HuH-7 (cell line): ENCODE measurements at regions not wholly inside any gene's neighbourhood (a gene's known extent, or its start where the extent isn't known, plus 50 kb on each side); places are given as distances from the start of the nearest gene placed in this dataset.
"Not testable (repeated sequence)": the region's sequence is repeated elsewhere in the genome, so short reads cannot be mapped to it uniquely, and the experiment has no call there.

Experiments used
- DNase-seq: peaks from one replicate; pipeline ENCODE4 v3.0.0; 2011; ENCODE audit warnings: low spot score

GRCh38 chr7:131935180-131935579, 378.8 kb upstream of the PODXL start:
- DNase-seq: no peak

DNA sequence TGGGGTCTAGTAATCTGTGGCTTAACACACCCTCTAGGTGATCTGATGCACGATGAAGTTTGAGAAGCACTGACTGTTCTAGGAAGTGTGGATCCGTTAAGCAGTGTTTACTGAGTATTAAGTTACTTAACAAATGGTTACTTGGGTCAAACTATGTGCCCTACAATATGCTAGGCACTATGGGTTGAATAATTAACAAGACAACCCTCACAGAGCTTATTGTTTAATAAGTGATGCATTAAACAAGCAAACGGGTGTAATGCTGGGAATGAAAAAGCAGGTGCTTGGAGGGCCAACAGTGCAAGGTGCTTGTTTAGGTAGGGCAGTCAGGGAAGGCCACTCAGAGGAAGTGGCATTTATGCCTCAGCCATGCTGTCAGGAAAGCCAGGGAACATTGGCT, 378.0 kb upstream of the PODXL start:
- DNase-seq: no peak

DNA sequence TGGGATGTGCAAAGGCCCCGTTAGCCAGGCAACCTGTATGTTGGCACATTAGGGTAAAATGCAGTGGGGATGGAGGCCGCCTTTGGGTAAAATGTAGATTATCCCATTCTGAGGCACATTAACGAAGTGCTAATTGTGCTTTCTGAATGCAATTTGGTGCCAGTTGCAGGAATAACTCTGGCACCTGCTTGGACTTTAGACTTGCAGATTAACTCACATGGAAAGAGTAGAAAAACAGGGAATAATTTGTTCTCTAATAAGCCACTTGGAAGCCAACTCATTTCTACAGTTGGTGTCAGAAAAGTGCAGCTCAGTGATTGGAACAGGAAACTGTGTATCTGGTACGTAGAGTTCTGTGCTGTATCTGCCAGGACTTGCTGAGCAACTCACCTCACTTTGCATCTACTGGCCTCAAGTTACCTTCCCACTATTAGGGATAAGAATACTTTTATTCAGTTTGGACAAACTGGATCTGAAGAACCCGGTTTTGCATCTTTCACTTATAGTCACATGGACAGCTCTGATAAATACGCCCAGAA, 377.4 kb upstream of the PODXL start:
- DNase-seq: no peak

DNA sequence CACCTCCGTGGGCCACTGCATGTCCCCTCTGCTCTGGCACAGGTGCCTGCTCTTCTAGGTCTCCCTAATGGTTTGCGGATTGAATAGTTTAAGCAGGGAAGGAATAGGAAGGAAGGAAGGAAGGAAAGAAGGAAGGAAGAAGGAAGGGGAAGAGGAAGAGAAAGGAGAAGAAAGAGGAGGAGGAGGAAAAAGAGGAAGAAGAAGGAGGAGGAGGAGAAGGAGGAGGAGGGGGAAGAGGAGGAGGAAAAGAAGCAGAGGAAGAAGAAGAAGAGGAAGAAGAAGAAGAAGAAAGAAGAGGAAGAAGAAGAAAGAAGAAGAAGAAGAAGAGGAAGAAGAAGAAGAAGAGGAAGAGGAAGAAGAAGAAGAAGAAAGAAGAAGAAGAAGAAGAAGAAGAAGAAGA, 376.8 kb upstream of the PODXL start:
- DNase-seq: not testable (repeated sequence)

DNA sequence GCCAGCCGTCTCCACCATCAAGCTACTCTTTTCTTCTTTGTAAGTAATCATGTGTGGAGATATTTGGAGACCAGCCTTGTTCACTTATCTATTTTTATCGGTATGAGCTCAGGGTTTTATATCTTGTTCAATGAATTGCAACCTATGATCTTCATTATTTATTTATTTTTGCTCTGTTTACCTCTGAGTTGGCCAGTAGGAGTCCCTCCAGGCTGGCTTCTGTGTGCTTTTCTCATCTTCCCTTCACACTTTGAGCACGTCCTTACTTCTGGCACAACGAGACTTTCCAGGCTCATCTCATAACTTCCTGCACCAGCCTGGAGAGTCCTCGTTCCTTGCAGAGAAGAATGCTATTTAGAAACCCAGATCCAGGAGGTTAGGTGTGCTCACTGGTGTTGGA, 375.8 kb upstream of the PODXL start:
- DNase-seq: no peak

DNA sequence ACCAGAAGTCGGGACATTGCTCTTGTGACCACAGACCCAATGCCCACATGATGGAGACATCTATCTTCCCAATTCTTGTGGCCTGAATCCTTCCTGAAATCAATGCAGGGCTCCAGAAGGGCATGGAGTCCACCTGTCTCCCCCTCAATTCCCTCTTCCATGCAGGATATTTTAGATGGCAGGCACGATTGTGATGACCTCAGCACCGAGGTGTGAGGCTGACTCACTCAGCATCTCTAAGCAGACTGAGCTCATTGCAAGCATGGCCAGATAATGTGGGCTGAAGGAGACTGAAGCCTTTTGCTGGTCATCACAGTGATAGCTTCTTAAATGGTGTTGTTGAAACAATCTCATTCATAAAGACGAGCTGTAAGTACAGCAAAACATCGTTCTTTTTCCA, 374.9 kb upstream of the PODXL start:
- no peak for DNase-seq

DNA sequence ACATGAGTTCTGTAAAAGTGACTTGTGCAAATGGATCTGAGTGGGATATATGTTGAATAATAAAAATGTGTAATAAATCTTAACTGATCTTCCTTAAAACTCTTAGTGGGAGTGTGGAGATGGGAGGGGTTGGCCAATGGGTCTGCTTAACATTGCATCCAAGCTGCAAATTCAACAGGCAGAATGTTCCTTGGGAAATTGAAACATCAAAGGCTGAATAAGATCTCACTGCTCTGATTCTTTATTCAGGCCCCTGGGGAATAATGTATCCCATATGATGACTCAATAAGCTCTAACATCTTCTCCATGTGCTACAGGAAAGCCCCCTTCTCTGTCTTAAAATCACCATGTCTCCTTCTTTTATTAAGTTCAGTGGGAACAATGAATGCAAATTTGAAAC, 373.2 kb upstream of the PODXL start:
- no peak for DNase-seq

- DNase-seq: no peak
Observed at GRCh38 chr7:131927770-131928423, 371.5 kb upstream of the PODXL start.

GRCh38 chr7:131925636-131926035, 369.2 kb upstream of the PODXL start:
- no peak for DNase-seq

GRCh38 chr7:131924857-131925256, 368.4 kb upstream of the PODXL start:
- no peak for DNase-seq

DNA sequence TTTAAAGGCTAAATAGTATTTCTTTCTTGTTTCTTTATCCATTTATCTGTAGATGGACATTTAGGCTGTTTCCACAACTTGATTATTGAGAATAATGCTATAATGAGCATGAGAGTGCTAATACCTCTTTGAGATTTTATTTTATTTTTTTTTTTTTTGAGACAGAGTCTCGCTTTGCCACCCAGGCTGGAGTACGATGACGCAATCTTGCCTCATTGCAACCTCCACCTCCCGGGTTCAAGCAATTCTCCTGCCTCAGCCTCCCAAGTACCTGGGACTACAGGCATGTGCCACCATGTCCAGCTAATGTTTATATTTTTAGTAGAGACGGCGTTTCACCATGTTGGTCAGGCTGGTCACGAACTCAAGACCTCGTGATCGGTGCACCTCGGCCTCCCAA, 366.5 kb upstream of the PODXL start:
- not testable (repeated sequence) for DNase-seq

- DNase-seq: no peak
Observed at GRCh38 chr7:131921016-131921415, 364.6 kb upstream of the PODXL start.

DNA sequence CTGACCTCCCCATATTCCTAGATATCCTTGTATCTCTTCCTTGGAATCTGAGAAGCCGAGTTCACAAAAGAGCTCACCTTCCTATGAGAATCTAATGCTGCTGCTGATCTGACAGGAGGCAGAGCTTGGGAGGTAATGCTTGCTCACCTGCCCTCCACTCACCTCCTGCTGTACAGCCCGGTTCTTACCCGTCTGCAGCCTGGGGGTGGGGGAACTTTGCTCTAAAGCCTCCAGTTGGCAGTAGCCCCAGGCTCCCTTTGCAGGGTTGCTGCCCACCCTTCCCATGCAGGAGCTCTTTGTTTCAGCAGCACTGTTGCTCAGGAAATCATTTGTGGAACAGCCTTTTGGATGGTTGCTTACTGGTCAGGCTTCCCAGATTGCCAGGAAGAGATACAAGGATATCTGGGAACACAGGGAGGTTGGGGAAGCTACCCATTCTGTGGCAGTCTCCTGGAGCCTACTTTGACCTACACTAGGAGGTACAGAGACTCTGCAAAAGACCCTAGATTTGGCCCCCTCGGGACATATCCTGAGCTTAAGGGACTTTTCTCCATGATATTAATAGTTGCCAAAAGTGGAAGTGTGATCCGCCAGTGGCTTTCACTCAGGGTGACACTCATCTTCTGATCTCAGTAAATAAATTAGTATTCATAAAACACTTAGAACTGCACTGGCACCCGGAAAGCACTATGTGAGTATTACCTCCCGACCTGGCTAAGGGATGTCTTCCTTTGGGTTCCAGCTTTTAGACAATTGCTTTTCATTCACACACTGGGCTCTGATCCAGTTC, 363.7 kb upstream of the PODXL start:
- no peak for DNase-seq

DNA sequence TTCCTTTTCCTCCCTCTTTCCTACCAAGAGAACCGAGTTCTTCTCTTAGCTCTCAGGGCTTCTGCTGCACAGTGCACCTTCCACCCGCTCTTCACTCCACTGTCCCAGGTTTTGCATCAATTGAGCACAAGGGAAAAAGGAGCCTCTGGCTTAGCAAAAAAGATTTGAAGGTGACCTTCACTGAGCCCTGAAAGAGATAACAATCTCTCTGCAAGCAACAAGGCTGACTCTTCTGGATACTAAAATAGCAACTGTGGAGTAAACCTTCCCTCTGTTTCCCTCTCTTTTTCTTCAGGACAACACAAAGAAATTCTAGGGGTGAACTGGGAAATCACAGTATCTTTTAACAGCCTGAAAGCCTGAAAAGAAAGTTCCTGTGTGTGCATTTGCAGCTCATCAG, 354.7 kb upstream of the PODXL start:
- DNase-seq: no peak

GRCh38 chr7:131909151-131909768, 352.8 kb upstream of the PODXL start:
- DNase-seq: no peak

DNA sequence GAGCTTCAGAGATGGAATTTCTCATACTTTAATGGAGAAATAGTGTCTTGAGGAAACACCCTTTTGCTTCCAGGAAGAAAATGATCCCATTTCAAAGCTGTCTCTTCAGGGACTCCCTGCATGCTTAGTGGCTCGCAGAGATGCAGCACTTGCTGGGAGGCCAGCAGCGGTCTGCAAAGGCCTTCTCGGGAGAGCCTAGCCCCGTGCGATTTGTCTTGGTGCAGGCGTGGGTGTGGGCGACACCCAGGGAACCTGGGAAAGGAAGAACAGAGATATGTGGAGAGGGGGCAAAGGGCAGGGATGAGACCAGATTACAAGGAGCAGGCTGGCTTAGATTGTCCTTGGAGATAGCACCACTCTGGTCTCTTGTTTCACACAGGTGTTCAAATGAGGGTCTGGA, 352.3 kb upstream of the PODXL start:
- no peak for DNase-seq

DNA sequence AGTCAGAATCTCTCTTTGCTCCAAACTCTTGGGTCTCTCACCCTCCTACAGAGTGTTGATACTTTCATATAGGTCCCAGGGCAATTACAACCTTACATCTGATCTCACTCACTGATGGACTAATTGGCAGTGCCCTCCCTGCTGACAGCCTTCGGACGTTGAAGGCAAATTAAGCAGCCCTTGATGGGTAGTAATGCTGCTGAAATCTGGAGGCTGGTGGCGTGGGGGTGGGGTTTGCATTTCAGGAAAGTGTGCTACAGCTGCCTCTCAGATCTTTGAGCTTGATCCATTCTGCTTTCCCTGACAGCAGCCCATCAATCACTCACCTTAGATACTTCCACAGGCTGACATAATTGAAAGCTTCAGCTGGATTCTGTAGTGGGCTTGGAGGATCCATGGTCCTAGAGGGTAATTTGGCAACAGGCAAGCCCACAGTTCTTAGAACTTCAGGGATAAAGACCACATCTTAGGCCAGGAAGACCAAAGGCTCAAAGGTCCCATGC, 349.1 kb upstream of the PODXL start:
- no peak for DNase-seq

DNA sequence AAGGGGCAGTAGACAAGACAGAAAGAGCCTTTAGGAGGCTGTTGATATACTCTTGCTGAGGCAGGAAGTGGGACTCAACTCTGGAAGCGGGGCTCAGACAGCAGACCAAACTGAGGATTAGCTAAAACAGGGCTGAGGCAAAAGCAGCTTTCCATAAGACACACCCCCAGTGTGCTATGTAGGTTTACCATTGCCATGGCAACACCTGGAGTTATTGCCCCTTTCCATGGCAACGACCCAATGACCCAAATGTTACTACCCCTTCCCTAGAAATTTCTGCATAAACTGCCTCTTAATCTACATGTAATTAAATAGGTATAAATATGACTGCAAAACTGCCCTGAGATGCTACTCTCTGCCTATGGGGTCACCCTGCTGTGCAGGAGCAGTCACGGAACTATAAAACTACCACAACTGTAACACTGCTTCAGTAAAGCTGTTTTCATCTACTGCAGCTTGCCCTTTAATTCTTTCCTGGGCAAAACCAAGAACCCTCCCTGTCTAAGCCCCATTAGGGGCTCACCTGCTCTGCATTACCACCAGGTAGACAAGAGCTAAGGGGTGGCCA, 348.4 kb upstream of the PODXL start:
- no peak for DNase-seq

GRCh38 chr7:131903315-131903714, 346.9 kb upstream of the PODXL start:
- no peak for DNase-seq

DNA sequence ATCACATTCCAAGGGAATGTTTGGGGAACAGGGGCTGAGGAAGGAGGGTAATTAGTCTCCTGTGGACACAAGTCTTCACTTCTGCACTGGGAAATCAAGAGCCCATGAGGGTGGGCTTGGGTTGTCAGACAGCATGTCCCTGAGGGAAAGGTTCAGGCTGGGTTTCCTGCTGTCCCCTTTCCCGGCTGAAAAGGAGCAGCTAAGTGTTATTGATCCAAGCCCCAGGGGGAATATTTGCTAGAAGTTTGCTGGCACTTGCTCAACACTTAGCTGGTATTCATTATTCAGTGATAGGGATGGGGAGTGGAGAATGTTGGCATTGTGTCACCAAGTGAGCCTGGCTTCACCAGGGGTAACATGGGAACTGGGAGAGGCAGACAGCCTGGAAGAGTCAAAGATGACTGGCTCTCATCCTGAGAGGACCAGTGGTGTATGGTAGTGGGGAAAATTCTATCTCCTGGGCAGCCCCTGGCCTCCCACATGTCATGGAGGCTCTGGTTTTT, 344.4 kb upstream of the PODXL start:
- DNase-seq: no peak

DNA sequence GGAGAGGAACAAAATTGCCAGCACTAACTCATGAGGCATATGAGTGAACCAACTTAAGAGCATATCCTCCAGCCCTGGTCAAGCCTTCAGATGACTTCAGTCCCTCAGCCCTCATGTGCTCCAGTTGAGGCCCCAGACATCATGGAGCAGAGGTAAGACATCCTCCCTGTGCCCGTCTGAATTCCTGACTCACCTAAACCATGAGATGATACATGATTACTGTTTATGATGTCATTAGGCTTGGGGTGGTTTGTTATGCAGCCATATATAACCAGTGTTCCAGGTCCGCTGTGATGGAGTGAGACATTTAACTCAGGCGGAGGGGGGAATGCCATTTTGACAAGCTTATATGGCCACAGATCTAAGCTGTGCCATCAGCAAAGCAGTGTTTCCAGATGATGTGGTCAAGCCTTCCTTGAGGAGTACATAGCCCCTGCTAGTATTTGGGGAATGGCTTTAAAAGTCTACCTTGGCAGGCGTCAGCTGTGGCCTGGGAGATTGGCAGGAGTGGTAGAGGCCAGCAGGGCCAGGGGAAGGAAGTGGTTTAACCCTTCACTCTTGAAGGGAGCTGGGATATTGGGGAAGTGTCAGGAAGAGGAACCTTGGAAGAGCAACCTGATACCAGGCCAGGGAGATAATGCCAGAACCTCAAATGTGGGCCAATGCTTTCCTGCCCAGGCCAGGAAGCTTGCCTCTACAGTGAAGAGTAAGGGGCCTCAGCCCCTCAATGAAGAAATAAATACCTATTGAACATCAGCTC, 343.0 kb upstream of the PODXL start:
- DNase-seq: no peak

- DNase-seq: no peak
Observed at GRCh38 chr7:131898418-131898817, 342.0 kb upstream of the PODXL start.
